A549 (cell line): ENCODE measurements at regions not wholly inside any gene's neighbourhood (a gene's known extent, or its start where the extent isn't known, plus 50 kb on each side); places are given as distances from the start of the nearest gene placed in this dataset.

Source experiments
- CTCF ChIP-seq: fragments of >200 bp; sonication (Bioruptor Twin); formaldehyde crosslinking; IDR thresholded peaks from 3 replicates; pipeline ENCODE4 v1.5.1; 2016
- MAX ChIP-seq: IDR thresholded peaks from 2 replicates; pipeline ENCODE4 v1.6.1; 2012

GRCh38 chr5:101153526-101153925, 250.4 kb upstream of the ST8SIA4 start:
- no peak for TF ChIP-seq CTCF
- no peak for TF ChIP-seq MAX
